ENCODE measurements at regions not wholly inside any gene's neighbourhood (a gene's known extent, or its start where the extent isn't known, plus 50 kb on each side); places are given as distances from the start of the nearest gene placed in this dataset.
"Not testable (repeated sequence)": the region's sequence is repeated elsewhere in the genome, so short reads cannot be mapped to it uniquely, and the experiment has no call there.

GRCh38 chr1:29782846-29783507, 546.7 kb downstream of the PTPRU start:
- no peak for DNase-seq (ENCODE audit: low read depth in 2 of 2)

- no peak for DNase-seq (ENCODE audit: low read depth in 2 of 2)
Measured at GRCh38 chr1:29779146-29779545, 542.8 kb downstream of the PTPRU start.

- no peak for DNase-seq (ENCODE audit: low read depth in 2 of 2)
Measured at GRCh38 chr1:29777522-29777921, 541.2 kb downstream of the PTPRU start.

GRCh38 chr1:29774355-29774754, 538.0 kb downstream of the PTPRU start:
- no peak for DNase-seq (ENCODE audit: low read depth in 2 of 2)

- no peak for DNase-seq (ENCODE audit: low read depth in 2 of 2)
Measured at GRCh38 chr1:29772584-29773100, 536.3 kb downstream of the PTPRU start.

GRCh38 chr1:29767769-29768425, 531.6 kb downstream of the PTPRU start:
- no peak for DNase-seq (ENCODE audit: low read depth in 2 of 2)

GRCh38 chr1:29767088-29767685, 530.9 kb downstream of the PTPRU start:
- DNase-seq (ENCODE audit: low read depth in 2 of 2) = no peak

GRCh38 chr1:29762635-29763034, 526.3 kb downstream of the PTPRU start:
- no peak for DNase-seq (ENCODE audit: low read depth in 2 of 2)

- no peak for DNase-seq (ENCODE audit: low read depth in 2 of 2)
Measured at GRCh38 chr1:29761159-29761928, 525.0 kb downstream of the PTPRU start.

GRCh38 chr1:29760067-29760564, 523.8 kb downstream of the PTPRU start:
- DNase-seq (ENCODE audit: low read depth in 2 of 2) = no peak

GRCh38 chr1:29758781-29759499, 522.6 kb downstream of the PTPRU start:
- DNase-seq (ENCODE audit: low read depth in 2 of 2) = no peak

GRCh38 chr1:29757866-29758780, 521.8 kb downstream of the PTPRU start:
- DNase-seq (ENCODE audit: low read depth in 2 of 2) = no peak

- DNase-seq (ENCODE audit: low read depth in 2 of 2) = no peak
Measured at GRCh38 chr1:29756901-29757725, 520.8 kb downstream of the PTPRU start.

- DNase-seq (ENCODE audit: low read depth in 2 of 2) = no peak
Measured at GRCh38 chr1:29756498-29756897, 520.2 kb downstream of the PTPRU start.

GRCh38 chr1:29756085-29756484, 519.8 kb downstream of the PTPRU start:
- no peak for DNase-seq (ENCODE audit: low read depth in 2 of 2)

GRCh38 chr1:29755412-29756015, 519.2 kb downstream of the PTPRU start:
- DNase-seq (ENCODE audit: low read depth in 2 of 2) = not testable (repeated sequence)

- DNase-seq (ENCODE audit: low read depth in 2 of 2) = no peak
Measured at GRCh38 chr1:29754573-29755375, 518.5 kb downstream of the PTPRU start.
